ENCODE measurements at regions not wholly inside any gene's neighbourhood (a gene's known extent, or its start where the extent isn't known, plus 50 kb on each side); places are given as distances from the start of the nearest gene placed in this dataset.

GRCh38 chr3:31407665-31408064, 125.1 kb upstream of the STT3B start:
- TF ChIP-seq CTCF (IDR thresholded peaks at IDR 0.05) (no peak), POLR2A (IDR thresholded peaks at IDR 0.05) (no peak)

Measured in body of pancreas (tissue), 4 donors.